ACC112 (cell line): ENCODE measurements at regions not wholly inside any gene's neighbourhood (a gene's known extent, or its start where the extent isn't known, plus 50 kb on each side); places are given as distances from the start of the nearest gene placed in this dataset.

Source experiments
- H2AFZ ChIP-seq: fragments of 200-600 bp; sonication (generic); one replicate; pipeline ENCODE4 v1.6.0; 2017; ENCODE audit warnings: antibody characterized with exemption, low read length; ENCODE audit not compliant: unreplicated experiment
- H3K27ac ChIP-seq: fragments of 200-600 bp; sonication (generic); 2 replicates; pipeline ENCODE4 v1.5.1; 2014; ENCODE audit warnings: low read depth, mild to moderate bottlenecking, antibody characterized with exemption, low read length, moderate library complexity
- H3K27me3 ChIP-seq: fragments of 200-600 bp; sonication (generic); 2 replicates; pipeline ENCODE4 v1.6.1; 2014; ENCODE audit warnings: mild to moderate bottlenecking, antibody characterized with exemption, low read length, moderate library complexity, mixed read lengths; ENCODE audit not compliant: insufficient read depth
- H3K36me3 ChIP-seq: fragments of 200-600 bp; sonication (generic); 2 replicates; pipeline ENCODE4 v1.6.1; 2016; ENCODE audit warnings: mild to moderate bottlenecking, antibody characterized with exemption, low read length, moderate library complexity, mixed read lengths; ENCODE audit not compliant: insufficient read depth
- H3K4me1 ChIP-seq: fragments of 200-600 bp; sonication (generic); one replicate; pipeline ENCODE4 v1.6.1; 2016; ENCODE audit warnings: low read length, mixed read lengths; ENCODE audit not compliant: insufficient read depth, unreplicated experiment, control insufficient read depth
- H3K4me3 ChIP-seq: fragments of 200-600 bp; sonication (generic); 2 replicates; pipeline ENCODE4 v1.5.1; 2014; ENCODE audit warnings: mild to moderate bottlenecking, low read depth, low read length
- H3K79me2 ChIP-seq: fragments of 200-600 bp; sonication (generic); one replicate; pipeline ENCODE4 v1.6.0; 2016; ENCODE audit warnings: low read length; ENCODE audit not compliant: control insufficient read depth, unreplicated experiment, insufficient read depth

DNA sequence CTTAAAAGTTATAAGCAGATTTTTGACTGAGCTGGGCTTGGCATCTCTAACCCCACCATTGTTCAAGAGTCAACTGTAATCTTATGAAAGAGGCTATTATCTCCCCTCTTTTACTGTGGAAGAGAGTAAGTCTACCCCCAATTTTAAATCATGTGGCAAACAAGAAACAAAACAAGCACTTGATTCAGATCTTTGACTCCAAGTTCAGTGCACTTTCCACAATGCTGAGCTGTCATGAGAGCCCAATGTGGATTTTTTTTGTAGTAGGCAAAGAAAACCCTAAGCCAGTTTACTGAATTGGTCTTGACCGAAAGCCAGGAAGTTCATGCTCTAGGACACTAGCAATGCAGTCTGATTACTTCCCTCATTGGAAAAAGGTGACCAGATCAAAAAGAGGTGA, 306.2 kb downstream of the GALC start:
- no peaks in the 10 kb centered on the region for H3K4me1 ChIP-seq
- no peak overlapping the region for H3K27ac ChIP-seq

GRCh38 chr14:87679866-87680265, 313.1 kb downstream of the GALC start:
- Histone ChIP-seq H2AFZ (no peak overlapping the region), H3K27ac (no peak overlapping the region), H3K36me3 (no peaks in the 10 kb centered on the region), H3K4me1 (no peaks in the 10 kb centered on the region), H3K4me3 (no peak overlapping the region), H3K79me2 (no peaks in the 10 kb centered on the region), H3K27me3 (no peaks in the 10 kb centered on the region)

More for the DNA sequence above, 306.2 kb downstream of the GALC start:
- H3K27me3 ChIP-seq = no peaks in the 10 kb centered on the region
- H3K36me3 ChIP-seq = no peaks in the 10 kb centered on the region
- H3K79me2 ChIP-seq = no peaks in the 10 kb centered on the region
- no peak overlapping the region for H2AFZ ChIP-seq
- H3K4me3 ChIP-seq = no peak overlapping the region

DNA sequence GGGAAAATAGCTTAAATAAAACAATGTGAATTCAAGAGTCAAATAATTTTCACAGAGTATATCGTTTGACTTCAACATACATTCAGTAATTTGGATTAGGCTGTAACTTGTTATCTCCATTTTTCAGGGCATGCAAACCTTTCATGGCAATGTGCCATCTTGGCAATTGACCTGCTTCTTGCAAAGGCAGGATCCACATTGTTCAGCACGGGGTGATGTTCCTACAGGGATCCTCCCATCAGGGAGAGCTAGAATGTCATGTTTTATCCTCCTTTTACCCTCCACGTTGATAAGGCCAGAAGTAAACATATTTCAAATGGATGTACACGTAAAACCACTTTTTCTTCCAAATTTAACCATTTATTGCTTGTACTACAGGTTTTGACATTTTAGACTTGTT, 314.4 kb downstream of the GALC start:
- no peaks in the 10 kb centered on the region for H3K36me3 ChIP-seq

GRCh38 chr14:87676814-87677437, 316.1 kb downstream of the GALC start:
- Histone ChIP-seq H3K27me3 (no peaks in the 10 kb centered on the region), H2AFZ (no peak overlapping the region)

More for the DNA sequence above, 314.4 kb downstream of the GALC start:
- Histone ChIP-seq H3K79me2 (no peaks in the 10 kb centered on the region), H2AFZ (no peak overlapping the region), H3K4me1 (no peaks in the 10 kb centered on the region), H3K4me3 (no peak overlapping the region), H3K27me3 (no peaks in the 10 kb centered on the region), H3K27ac (no peak overlapping the region)

DNA sequence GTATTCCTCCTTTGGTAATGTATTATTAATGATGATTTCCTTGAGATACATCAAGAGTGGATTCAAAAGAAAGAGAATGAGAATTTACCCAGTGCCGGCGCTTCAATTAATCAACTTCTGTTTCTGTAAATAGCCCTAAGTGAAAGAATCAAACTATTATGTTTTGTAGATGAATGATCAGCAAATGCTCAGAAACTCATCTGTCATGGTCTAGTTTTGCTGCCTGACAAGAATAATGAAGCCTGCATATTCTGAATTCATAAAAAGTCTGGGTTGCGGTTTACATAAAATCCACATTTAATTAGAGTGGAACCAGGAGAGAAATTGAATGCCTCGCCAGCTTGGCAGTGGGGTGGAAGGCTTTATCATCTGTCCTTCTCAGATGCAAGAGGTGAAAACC, 325.3 kb downstream of the GALC start:
- H3K36me3 ChIP-seq = no peaks in the 10 kb centered on the region
- no peak overlapping the region for H3K27ac ChIP-seq
- H3K79me2 ChIP-seq = no peaks in the 10 kb centered on the region
- no peaks in the 10 kb centered on the region for H3K27me3 ChIP-seq
- no peak overlapping the region for H2AFZ ChIP-seq
- H3K4me3 ChIP-seq = no peak overlapping the region
- no peaks in the 10 kb centered on the region for H3K4me1 ChIP-seq

More at GRCh38 chr14:87676814-87677437, 316.1 kb downstream of the GALC start:
- no peak overlapping the region for H3K27ac ChIP-seq
- no peak overlapping the region for H3K4me3 ChIP-seq
- no peaks in the 10 kb centered on the region for H3K36me3 ChIP-seq
- no peaks in the 10 kb centered on the region for H3K79me2 ChIP-seq
- H3K4me1 ChIP-seq = no peaks in the 10 kb centered on the region

GRCh38 chr14:87656315-87656714, 336.7 kb downstream of the GALC start:
- H3K36me3 ChIP-seq = no peaks in the 10 kb centered on the region
- no peak overlapping the region for H3K27ac ChIP-seq
- no peaks in the 10 kb centered on the region for H3K4me1 ChIP-seq
- H2AFZ ChIP-seq = no peak overlapping the region
- no peaks in the 10 kb centered on the region for H3K79me2 ChIP-seq
- H3K27me3 ChIP-seq = no peaks in the 10 kb centered on the region
- H3K4me3 ChIP-seq = no peak overlapping the region

- Histone ChIP-seq H3K27me3 (no peaks in the 10 kb centered on the region), H3K79me2 (no peaks in the 10 kb centered on the region), H2AFZ (no peak overlapping the region), H3K4me1 (no peaks in the 10 kb centered on the region), H3K4me3 (no peak overlapping the region), H3K27ac (no peak overlapping the region), H3K36me3 (no peaks in the 10 kb centered on the region)
Measured at GRCh38 chr14:87652278-87652677, 340.7 kb downstream of the GALC start.

DNA sequence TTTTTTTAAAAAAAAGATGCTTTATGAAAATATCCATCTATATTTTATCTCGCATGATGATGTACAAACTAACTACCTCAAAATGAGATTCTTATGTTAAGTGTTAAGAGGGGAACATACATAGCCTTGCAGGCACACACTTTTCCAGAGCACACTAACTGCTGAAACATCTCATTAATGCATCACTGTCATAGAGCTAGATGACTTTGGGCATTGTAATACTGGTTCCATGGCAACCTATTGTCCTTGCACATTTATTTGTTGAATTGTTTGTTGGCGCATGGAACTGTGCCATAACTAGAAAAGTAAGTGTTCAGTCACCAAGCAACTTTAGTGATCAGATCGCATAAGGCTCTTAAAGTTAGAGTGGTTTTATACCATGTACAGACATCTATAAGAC, 348.3 kb downstream of the GALC start:
- Histone ChIP-seq H3K4me3 (no peak overlapping the region), H3K27ac (no peak overlapping the region), H3K79me2 (no peaks in the 10 kb centered on the region), H2AFZ (no peak overlapping the region), H3K27me3 (no peaks in the 10 kb centered on the region), H3K36me3 (no peaks in the 10 kb centered on the region), H3K4me1 (no peaks in the 10 kb centered on the region)

- no peaks in the 10 kb centered on the region for H3K79me2 ChIP-seq
- H3K27ac ChIP-seq = no peak overlapping the region
- H3K36me3 ChIP-seq = no peaks in the 10 kb centered on the region
- H3K4me1 ChIP-seq = no peaks in the 10 kb centered on the region
- H3K4me3 ChIP-seq = no peak overlapping the region
- no peak overlapping the region for H2AFZ ChIP-seq
- no peaks in the 10 kb centered on the region for H3K27me3 ChIP-seq
Measured at GRCh38 chr14:87643005-87643404, 350.0 kb downstream of the GALC start.

DNA sequence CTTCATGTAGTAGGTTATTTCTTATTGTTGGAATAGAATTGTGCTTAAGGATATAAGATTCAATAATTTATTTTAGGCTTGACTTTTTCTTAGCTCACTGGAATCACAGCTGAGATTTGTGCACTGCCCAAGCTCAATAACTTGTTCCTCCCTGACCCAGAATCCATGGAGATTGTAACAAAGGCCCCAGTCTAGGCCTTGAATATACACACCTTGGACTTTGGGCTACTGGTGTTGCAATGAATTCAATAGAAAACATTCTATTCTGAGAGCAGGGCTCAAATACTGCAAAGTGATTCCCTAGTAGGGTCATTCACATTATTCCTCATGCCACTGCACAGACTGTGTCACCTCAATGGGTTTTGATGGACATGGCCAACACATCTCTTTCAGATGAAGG, 352.4 kb downstream of the GALC start:
- Histone ChIP-seq H3K27ac (no peak overlapping the region), H3K4me1 (no peaks in the 10 kb centered on the region), H3K4me3 (no peak overlapping the region), H3K36me3 (no peaks in the 10 kb centered on the region), H2AFZ (no peak overlapping the region), H3K27me3 (no peaks in the 10 kb centered on the region), H3K79me2 (no peaks in the 10 kb centered on the region)

GRCh38 chr14:87638196-87638595, 354.8 kb downstream of the GALC start:
- Histone ChIP-seq H3K79me2 (no peaks in the 10 kb centered on the region), H3K27ac (no peak overlapping the region), H3K4me3 (no peak overlapping the region), H3K4me1 (no peaks in the 10 kb centered on the region), H3K36me3 (no peaks in the 10 kb centered on the region), H3K27me3 (no peaks in the 10 kb centered on the region), H2AFZ (no peak overlapping the region)
